ENCODE measurements at regions not wholly inside any gene's neighbourhood (a gene's known extent, or its start where the extent isn't known, plus 50 kb on each side); places are given as distances from the start of the nearest gene placed in this dataset.

DNA sequence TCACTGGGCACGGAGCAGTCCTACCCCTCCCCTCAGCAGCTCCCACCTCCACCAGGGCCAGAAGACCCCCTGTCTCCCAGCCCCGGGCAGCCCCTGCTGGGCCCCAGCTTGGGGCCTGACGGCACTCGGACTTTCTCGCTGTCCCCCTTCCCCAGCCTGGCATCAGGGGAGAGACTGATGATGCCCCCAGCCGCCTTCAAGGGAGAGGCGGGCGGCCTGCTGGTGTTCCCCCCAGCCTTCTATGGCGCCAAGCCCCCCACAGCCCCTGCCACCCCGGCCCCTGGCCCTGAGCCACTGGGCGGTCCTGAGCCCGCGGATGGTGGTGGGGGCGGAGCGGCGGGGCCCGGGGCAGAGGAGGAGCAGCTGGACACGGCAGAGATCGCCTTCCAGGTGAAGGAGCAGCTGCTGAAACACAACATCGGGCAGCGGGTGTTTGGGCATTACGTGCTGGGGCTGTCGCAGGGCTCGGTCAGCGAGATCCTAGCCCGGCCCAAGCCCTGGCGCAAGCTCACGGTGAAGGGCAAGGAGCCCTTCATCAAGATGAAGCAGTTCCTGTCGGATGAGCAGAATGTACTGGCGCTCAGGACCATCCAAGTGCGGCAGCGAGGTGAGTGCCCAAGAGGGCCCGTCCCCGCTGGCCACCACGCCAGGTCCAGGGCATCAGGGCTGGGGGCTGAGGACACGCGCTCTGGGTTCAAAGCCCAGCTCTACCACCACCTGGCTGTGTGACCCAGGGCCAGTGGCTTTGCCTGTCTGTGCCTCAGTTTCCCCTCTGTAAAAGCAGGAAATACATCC, 58.6 kb downstream of the PHETA1 start:
- Histone ChIP-seq H3K27me3 (ENCODE audit: insufficient read depth, low read length) (no peaks in the 10 kb centered on the region), H3K9me3 (ENCODE audit: insufficient read depth, low read depth, low read length) (peaks cover 2% of the 10 kb centered on the region), H3K4me1 (ENCODE audit: insufficient read depth, low read length) (no peaks in the 10 kb centered on the region), H3K36me3 (ENCODE audit: insufficient read depth, low read length) (no peaks in the 10 kb centered on the region), H3K9ac (ENCODE audit: low read depth, low read length) (no peak overlapping the region), H3K27ac (ENCODE audit: low read depth, low read length) (no peak overlapping the region), H3K4me3 (ENCODE audit: low read length) (no peak overlapping the region)
- WGBS, result 92% methylated on average over 37 of the region's 37 CpGs

DNA sequence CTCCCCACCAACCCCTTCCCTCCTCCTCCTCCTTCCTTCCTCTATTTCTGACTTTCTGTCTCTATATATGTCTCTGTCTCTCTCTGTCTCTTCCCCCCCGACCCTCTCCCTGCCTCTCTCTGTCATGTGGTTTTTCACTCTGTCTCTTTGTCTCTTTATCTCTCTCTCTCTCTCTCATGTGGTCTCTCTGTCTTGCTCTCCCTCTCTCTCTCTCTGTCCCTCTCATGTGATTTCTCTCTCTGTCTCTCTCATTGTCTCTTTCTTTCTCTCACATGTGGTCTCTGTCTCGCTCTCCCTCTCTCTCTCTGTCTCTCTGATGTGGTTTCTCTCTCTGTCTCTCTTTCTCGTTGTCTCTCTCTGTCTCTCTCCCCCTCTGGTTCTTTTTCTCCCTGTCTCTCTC, 59.3 kb downstream of the PHETA1 start:
- WGBS, result 86% methylated on average over 3 of the region's 3 CpGs
- H3K4me1 ChIP-seq (ENCODE audit: insufficient read depth, low read length), result no peaks in the 10 kb centered on the region
- H3K27me3 ChIP-seq (ENCODE audit: insufficient read depth, low read length), result no peaks in the 10 kb centered on the region
- H3K9ac ChIP-seq (ENCODE audit: low read depth, low read length), result no peak overlapping the region
- no peaks in the 10 kb centered on the region for H3K36me3 ChIP-seq (ENCODE audit: insufficient read depth, low read length)
- peaks cover 9% of the 10 kb centered on the region for H3K9me3 ChIP-seq (ENCODE audit: insufficient read depth, low read depth, low read length)
- H3K27ac ChIP-seq (ENCODE audit: low read depth, low read length), result no peak overlapping the region
- no peak overlapping the region for H3K4me3 ChIP-seq (ENCODE audit: low read length)

DNA sequence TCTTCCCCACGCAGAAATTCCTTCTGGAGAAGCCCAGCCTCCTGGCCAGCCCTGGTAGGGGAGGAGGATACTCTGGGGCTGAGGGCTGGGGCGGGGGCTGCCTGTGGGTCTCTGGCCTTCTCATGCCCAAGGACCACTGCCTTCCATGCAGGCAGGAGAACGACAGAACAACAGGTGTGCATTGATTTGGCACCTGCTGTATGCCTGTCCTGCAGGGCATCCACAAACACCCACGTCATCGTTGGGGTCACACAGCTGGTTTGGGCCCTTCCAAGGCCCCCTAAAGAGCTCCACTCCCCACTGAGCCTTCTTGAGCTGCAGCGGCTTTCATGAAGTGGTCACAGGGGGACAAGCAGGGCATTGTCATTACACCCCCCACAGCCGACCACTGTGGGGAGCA, 60.4 kb downstream of the PHETA1 start:
- H3K27me3 ChIP-seq (ENCODE audit: insufficient read depth, low read length), result no peaks in the 10 kb centered on the region
- no peaks in the 10 kb centered on the region for H3K36me3 ChIP-seq (ENCODE audit: insufficient read depth, low read length)
- H3K9ac ChIP-seq (ENCODE audit: low read depth, low read length), result no peak overlapping the region
- peaks cover 17% of the 10 kb centered on the region for H3K9me3 ChIP-seq (ENCODE audit: insufficient read depth, low read depth, low read length)
- H3K4me3 ChIP-seq (ENCODE audit: low read length), result no peak overlapping the region
- 91% methylated on average over 7 of the region's 7 CpGs for WGBS
- no peaks in the 10 kb centered on the region for H3K4me1 ChIP-seq (ENCODE audit: insufficient read depth, low read length)
- H3K27ac ChIP-seq (ENCODE audit: low read depth, low read length), result no peak overlapping the region

DNA sequence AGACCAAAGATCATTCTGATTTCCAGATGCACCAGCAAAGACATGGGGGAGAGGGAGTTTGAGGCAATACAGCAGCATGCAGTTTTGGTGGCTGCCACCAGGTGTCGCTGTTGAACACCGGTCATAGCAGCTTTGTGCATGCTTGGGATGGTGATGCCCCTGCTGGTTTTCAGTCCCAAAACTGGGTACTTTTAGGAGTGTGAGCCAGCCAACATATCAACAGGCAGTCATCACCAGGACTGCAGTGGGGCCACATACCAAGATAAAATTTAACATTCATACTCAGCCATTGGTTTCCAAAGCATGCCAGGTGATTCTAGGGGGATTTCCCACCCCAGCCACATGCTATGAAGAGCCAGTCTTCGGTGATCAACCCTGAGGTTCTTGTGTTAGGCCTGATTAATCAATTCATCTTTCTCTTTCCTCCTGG, 64.2 kb downstream of the PHETA1 start:
- Histone ChIP-seq H3K36me3 (ENCODE audit: insufficient read depth, low read length) (no peaks in the 10 kb centered on the region), H3K9ac (ENCODE audit: low read depth, low read length) (no peak overlapping the region), H3K4me3 (ENCODE audit: low read length) (no peak overlapping the region), H3K9me3 (ENCODE audit: insufficient read depth, low read depth, low read length) (peaks cover 17% of the 10 kb centered on the region), H3K4me1 (ENCODE audit: insufficient read depth, low read length) (no peaks in the 10 kb centered on the region), H3K27ac (ENCODE audit: low read depth, low read length) (no peak overlapping the region), H3K27me3 (ENCODE audit: insufficient read depth, low read length) (no peaks in the 10 kb centered on the region)
- WGBS, result 73% methylated on average over 3 of the region's 3 CpGs

DNA sequence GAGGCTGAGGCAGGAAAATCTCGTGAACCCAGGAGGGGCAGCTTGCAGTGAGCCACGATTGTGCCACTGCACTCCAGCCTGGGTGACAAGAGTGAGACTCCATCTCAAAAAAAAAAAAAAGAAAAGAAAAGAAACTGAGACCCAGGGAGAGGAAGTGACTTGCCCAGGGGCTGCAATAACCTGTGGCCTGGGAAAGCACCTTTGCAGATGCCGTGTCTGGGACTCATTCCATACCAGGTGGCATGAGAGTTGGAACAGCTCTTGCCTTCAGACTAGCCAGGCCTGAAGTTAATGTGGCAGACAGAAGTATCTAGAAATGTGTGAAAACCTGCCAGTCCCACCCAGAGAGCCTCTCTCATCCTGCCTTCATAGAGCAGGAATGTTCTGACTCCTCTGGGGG, 65.4 kb downstream of the PHETA1 start:
- Histone ChIP-seq H3K4me3 (ENCODE audit: low read length) (no peak overlapping the region), H3K27ac (ENCODE audit: low read depth, low read length) (no peak overlapping the region)

DNA sequence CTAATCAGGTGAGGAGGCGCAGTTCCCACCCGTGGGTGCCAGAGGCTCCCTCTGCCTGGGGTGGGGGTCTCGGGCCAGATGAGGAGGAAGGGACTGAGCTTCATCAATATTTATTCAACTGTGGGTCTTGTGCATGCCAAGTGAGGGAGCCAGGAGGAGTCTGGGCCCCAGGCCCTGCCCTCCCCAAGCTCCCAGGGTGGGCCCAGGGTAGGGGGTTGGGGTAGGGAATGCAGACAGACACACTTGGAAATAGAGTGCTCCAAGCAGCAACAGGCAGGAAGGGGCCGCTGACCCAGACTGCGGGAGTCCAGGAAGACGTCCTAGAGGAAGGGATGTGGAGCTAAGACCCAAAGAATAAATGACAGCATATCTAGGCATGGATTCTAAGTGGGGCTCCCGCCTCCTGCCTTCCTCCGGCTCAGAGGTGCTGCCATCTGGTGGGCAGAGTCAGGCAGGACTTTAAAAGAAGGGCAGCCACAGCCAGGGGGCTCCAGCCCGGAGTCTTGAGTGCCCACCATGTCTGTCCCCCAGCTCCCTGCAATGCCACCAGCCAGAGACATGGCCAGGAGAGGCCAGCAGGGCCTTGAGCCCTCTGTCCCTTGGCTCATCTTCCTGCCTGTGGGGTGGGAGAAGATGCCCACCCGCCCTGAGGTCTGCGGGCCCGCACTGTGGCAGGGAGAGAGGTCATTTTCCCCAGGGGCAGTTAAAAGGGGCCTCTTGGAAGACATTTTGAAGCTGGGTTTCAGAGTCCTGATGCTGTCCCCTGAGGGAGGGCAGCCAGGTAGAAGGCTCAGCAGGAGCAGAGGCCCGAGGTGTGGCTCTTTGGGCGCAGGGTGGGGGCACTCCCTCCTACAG, 70.1 kb downstream of the PHETA1 start:
- Histone ChIP-seq H3K27ac (ENCODE audit: low read depth, low read length) (peak overlapping the region; percentile 60), H3K9ac (ENCODE audit: low read depth, low read length) (no peak overlapping the region), H3K9me3 (ENCODE audit: insufficient read depth, low read depth, low read length) (peaks cover under 1% of the 10 kb centered on the region; the same call in 1 of the 2 replicates), H3K27me3 (ENCODE audit: insufficient read depth, low read length) (no peaks in the 10 kb centered on the region), H3K36me3 (ENCODE audit: insufficient read depth, low read length) (no peaks in the 10 kb centered on the region), H3K4me1 (ENCODE audit: insufficient read depth, low read length) (no peaks in the 10 kb centered on the region), H3K4me3 (ENCODE audit: low read length) (no peak overlapping the region)
- WGBS, result 60% methylated on average over 14 of the region's 14 CpGs

More for the DNA sequence above, 65.4 kb downstream of the PHETA1 start:
- Histone ChIP-seq H3K4me1 (ENCODE audit: insufficient read depth, low read length) (no peaks in the 10 kb centered on the region), H3K9me3 (ENCODE audit: insufficient read depth, low read depth, low read length) (peaks cover 17% of the 10 kb centered on the region), H3K27me3 (ENCODE audit: insufficient read depth, low read length) (no peaks in the 10 kb centered on the region), H3K9ac (ENCODE audit: low read depth, low read length) (no peak overlapping the region), H3K36me3 (ENCODE audit: insufficient read depth, low read length) (no peaks in the 10 kb centered on the region)
- WGBS, result 96% methylated on average over 3 of the region's 3 CpGs

DNA sequence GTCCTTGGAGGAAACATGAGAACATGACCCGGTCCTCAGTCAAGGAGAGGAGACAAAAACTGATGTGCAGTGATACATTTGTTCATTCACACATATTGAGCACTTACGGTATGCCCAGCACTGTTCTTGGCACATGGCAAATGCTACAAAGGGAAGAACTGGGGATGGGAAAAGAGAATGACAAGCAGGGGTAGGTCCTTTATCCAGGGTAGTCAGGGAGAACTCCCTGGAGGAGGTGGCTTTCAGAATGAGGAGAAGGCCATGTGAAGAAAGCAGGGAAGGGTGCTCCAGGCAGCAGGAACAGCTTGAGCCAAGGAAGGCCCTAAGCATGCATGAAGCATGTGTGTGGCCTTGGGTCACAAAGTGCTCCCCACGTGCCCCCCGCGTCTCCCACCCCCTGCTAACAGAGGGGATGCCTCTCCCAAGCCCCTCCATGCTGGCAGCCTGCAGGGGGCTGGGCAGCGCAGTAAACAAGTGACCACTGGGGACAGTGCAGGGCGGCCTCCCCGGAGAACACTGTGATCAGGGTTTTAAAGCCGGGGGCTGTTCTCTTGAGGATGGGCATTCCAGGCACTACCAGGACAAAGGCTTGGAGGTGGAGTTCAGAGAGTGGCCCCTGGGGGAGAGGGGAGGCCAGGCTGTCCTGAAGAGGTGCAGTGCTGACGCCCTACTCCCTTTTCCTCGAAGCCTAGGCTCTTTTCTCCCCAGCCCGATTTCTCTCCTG, 71.0 kb downstream of the PHETA1 start:
- 76% methylated on average over 11 of the region's 12 CpGs for WGBS
- Histone ChIP-seq H3K27ac (ENCODE audit: low read depth, low read length) (peak overlapping the region; percentile 60), H3K4me3 (ENCODE audit: low read length) (no peak overlapping the region), H3K9ac (ENCODE audit: low read depth, low read length) (no peak overlapping the region), H3K36me3 (ENCODE audit: insufficient read depth, low read length) (no peaks in the 10 kb centered on the region), H3K9me3 (ENCODE audit: insufficient read depth, low read depth, low read length) (no peaks in the 10 kb centered on the region), H3K27me3 (ENCODE audit: insufficient read depth, low read length) (no peaks in the 10 kb centered on the region), H3K4me1 (ENCODE audit: insufficient read depth, low read length) (no peaks in the 10 kb centered on the region)

DNA sequence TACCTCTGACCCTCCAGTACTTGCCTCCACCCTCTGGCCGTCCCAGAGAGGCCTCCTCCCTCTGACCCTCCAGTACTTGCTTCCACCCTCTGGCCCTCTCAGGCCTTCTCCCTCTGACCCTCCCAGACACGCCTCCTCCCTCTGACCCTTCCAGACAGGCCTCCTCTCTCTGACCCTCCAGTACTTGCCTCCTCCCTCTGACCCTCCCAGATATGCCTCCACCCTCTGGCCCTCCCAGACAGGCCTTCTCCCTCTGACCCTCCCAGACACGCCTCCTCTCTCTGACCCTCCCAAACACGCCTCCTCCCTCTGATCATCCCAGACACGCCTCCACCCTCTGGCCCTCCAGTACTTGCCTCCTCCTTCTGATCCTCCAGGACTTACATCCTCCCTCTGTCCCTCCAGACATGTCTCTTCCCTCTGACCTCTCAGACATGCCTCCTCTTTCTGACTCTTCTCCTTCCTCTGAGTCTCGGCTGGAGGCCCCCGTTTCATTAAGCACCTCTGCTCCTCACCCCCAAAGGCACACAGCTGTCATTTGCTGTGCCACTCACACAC, 71.9 kb downstream of the PHETA1 start:
- H3K27ac ChIP-seq (ENCODE audit: low read depth, low read length), result no peak overlapping the region
- H3K4me3 ChIP-seq (ENCODE audit: low read length), result no peak overlapping the region
- WGBS, result 94% methylated on average over 7 of the region's 7 CpGs
- no peaks in the 10 kb centered on the region for H3K9me3 ChIP-seq (ENCODE audit: insufficient read depth, low read depth, low read length)
- no peaks in the 10 kb centered on the region for H3K4me1 ChIP-seq (ENCODE audit: insufficient read depth, low read length)
- H3K9ac ChIP-seq (ENCODE audit: low read depth, low read length), result no peak overlapping the region
- no peaks in the 10 kb centered on the region for H3K27me3 ChIP-seq (ENCODE audit: insufficient read depth, low read length)
- H3K36me3 ChIP-seq (ENCODE audit: insufficient read depth, low read length), result peaks cover 1% of the 10 kb centered on the region; the same call in 1 of the 2 replicates

DNA sequence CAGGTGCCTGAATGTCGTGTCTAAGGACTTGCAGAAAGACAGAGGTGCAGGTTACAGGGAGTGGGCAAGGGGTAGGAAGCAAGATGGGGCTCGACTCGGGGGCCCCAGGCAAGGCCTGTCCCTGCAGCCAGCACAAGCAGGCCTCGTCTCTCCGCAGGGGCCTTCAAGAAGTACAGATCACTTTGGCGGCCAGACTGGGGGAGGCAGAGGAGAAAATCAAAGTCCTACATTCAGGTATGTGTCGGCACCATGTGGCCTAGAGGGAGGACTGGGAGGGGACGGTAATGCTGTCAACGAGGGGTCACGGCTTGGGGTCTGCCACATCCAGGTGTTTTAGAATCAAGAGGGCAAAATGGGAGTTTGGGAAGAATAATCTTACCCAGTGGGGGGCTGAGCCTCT, 73.7 kb downstream of the PHETA1 start:
- 71% methylated on average over 10 of the region's 10 CpGs for WGBS

DNA sequence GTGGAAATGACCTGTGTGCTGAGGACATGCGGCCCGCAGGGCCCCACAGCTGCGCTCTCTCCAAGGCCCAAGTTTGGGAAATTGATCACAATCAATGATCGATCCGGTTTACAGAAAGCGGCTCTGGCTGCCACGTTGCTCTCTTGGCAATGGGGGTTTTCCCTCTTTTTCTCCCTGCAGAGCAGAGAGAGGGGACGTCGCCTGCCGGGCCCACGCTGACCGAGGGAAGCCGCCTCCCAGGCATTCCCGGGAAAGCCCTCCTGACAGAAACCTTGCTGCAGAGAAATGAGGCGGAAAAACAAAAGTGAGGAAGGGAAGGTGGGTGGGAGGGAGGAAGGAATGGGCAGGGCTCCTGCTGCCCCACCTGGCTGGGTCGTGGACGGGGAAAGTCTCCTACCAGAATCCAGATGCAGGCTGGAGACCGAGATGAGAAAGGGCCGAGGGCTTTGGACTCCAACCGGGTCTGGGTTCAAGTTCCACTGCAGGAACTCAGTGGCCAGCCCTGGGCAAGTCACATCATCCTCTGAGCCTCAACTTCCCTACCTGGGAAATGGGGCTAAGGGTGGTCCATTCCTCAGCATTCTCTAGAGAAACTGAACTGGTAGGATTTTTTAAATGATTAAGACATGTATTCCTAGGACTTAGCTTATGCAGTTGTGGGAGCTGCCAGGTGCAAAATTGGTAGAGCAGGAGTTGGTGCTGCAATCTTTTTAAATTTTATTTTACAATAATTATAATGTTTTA, 75.5 kb downstream of the PHETA1 start:
- no peaks in the 10 kb centered on the region for H3K4me1 ChIP-seq (ENCODE audit: insufficient read depth, low read length)
- 82% methylated on average over 20 of the region's 20 CpGs for WGBS
- H3K9me3 ChIP-seq (ENCODE audit: insufficient read depth, low read depth, low read length), result no peaks in the 10 kb centered on the region

More for the DNA sequence above, 73.7 kb downstream of the PHETA1 start:
- H3K36me3 ChIP-seq (ENCODE audit: insufficient read depth, low read length), result peaks cover 5% of the 10 kb centered on the region; the same call in 1 of the 2 replicates
- no peaks in the 10 kb centered on the region for H3K27me3 ChIP-seq (ENCODE audit: insufficient read depth, low read length)
- H3K4me1 ChIP-seq (ENCODE audit: insufficient read depth, low read length), result no peaks in the 10 kb centered on the region
- no peak overlapping the region for H3K27ac ChIP-seq (ENCODE audit: low read depth, low read length)
- no peak overlapping the region for H3K9ac ChIP-seq (ENCODE audit: low read depth, low read length)
- no peak overlapping the region for H3K4me3 ChIP-seq (ENCODE audit: low read length)
- H3K9me3 ChIP-seq (ENCODE audit: insufficient read depth, low read depth, low read length), result no peaks in the 10 kb centered on the region

More for the DNA sequence above, 75.5 kb downstream of the PHETA1 start:
- Histone ChIP-seq H3K27me3 (ENCODE audit: insufficient read depth, low read length) (no peaks in the 10 kb centered on the region), H3K4me3 (ENCODE audit: low read length) (no peak overlapping the region), H3K36me3 (ENCODE audit: insufficient read depth, low read length) (peaks cover 5% of the 10 kb centered on the region; the same call in 1 of the 2 replicates), H3K27ac (ENCODE audit: low read depth, low read length) (no peak overlapping the region), H3K9ac (ENCODE audit: low read depth, low read length) (no peak overlapping the region)
